Osteoblast (primary cell): ENCODE measurements at regions not wholly inside any gene's neighbourhood (a gene's known extent, or its start where the extent isn't known, plus 50 kb on each side); places are given as distances from the start of the nearest gene placed in this dataset.

Experiments used
- DNase-seq: peaks from one replicate; pipeline ENCODE4 v3.0.0; 2011; ENCODE audit warnings: low spot score, mixed read lengths; ENCODE audit not compliant: insufficient read length; ENCODE audit errors: missing footprints
- H2AFZ ChIP-seq: 2 replicates; pipeline ENCODE4 v1.6.0; 2011; ENCODE audit warnings: mild to moderate bottlenecking, low read length
- H3K27ac ChIP-seq: 2 replicates; pipeline ENCODE4 v1.5.1; 2011; ENCODE audit warnings: mild to moderate bottlenecking, low read depth, low read length, moderate library complexity
- H3K27me3 ChIP-seq: 2 replicates; pipeline ENCODE4 v1.6.0; 2012; ENCODE audit warnings: mild to moderate bottlenecking, control low read depth, inconsistent platforms, low read length, moderate library complexity; ENCODE audit not compliant: insufficient read depth
- H3K36me3 ChIP-seq: 2 replicates; pipeline ENCODE4 v1.5.1; 2011; ENCODE audit warnings: mild to moderate bottlenecking, low read length, control low read depth, moderate library complexity; ENCODE audit not compliant: insufficient read depth
- H3K4me1 ChIP-seq: 2 replicates; pipeline ENCODE4 v1.5.1; 2011; ENCODE audit warnings: mild to moderate bottlenecking, low read length, control low read depth, moderate library complexity; ENCODE audit not compliant: insufficient read depth
- H3K4me2 ChIP-seq: 2 replicates; pipeline ENCODE4 v1.6.0; 2011; ENCODE audit warnings: mild to moderate bottlenecking, low read length; ENCODE audit not compliant: insufficient read depth
- H3K4me3 ChIP-seq: fragments of 200-600 bp; sonication (generic); 3 replicates; pipeline ENCODE4 v1.5.1; 2012; ENCODE audit warnings: mild to moderate bottlenecking, low read length, inconsistent platforms; ENCODE audit not compliant: insufficient read depth
- H3K79me2 ChIP-seq: 2 replicates; pipeline ENCODE4 v1.6.0; 2012; ENCODE audit warnings: mild to moderate bottlenecking, low read length, control low read depth, inconsistent platforms; ENCODE audit not compliant: insufficient read depth
- H3K9me3 ChIP-seq: 2 replicates; pipeline ENCODE4 v1.5.1; 2011; ENCODE audit warnings: low read depth, low read length, control low read depth
- H4K20me1 ChIP-seq: 2 replicates; pipeline ENCODE4 v1.6.0; 2012; ENCODE audit warnings: mild to moderate bottlenecking, low read length, control low read depth; ENCODE audit not compliant: insufficient read depth
- CTCF ChIP-seq: IDR thresholded peaks from 2 replicates; pipeline ENCODE4 v1.5.1; 2011; ENCODE audit warnings: mild to moderate bottlenecking, low read depth, low read length, moderate library complexity; ENCODE audit errors: extremely low read depth

DNA sequence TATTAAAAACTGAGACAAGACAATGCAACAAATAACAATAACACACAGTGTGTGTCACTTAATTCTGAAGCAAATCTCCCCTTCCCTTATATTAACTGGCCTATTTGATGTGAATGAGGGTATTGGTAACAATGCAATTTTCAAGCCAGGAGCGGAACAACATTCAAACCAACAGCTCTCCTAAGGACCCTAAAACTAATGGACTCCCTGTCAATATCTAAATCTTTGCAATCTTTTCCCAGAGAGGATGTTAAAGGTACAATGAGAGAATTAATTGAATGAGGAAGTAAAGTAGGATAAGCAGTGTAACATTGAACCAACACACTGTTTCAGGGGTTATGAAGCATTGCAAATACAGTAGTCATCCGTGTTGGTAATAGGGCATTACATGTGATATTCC is 311.7 kb downstream of the HTR1A start:
- no peaks in the 10 kb centered on the region for H4K20me1 ChIP-seq
- H3K4me3 ChIP-seq = no peak overlapping the region
- H3K4me2 ChIP-seq = no peak overlapping the region
- no peaks in the 10 kb centered on the region for H3K36me3 ChIP-seq
- no peaks in the 10 kb centered on the region for H3K4me1 ChIP-seq
- no peaks in the 10 kb centered on the region for H3K27me3 ChIP-seq
- TF ChIP-seq CTCF = no peak
- H2AFZ ChIP-seq = no peak overlapping the region
- no peak overlapping the region for H3K27ac ChIP-seq
- DNase-seq = no peak
- no peaks in the 10 kb centered on the region for H3K9me3 ChIP-seq
- no peaks in the 10 kb centered on the region for H3K79me2 ChIP-seq

GRCh38 chr5:63648376-63648775 is 313.9 kb downstream of the HTR1A start:
- Histone ChIP-seq H2AFZ (no peak overlapping the region), H3K27me3 (no peaks in the 10 kb centered on the region), H4K20me1 (no peaks in the 10 kb centered on the region), H3K4me1 (no peaks in the 10 kb centered on the region), H3K4me3 (no peak overlapping the region), H3K36me3 (no peaks in the 10 kb centered on the region), H3K27ac (no peak overlapping the region), H3K9me3 (no peaks in the 10 kb centered on the region), H3K79me2 (no peaks in the 10 kb centered on the region), H3K4me2 (no peak overlapping the region)
- TF ChIP-seq CTCF = no peak
- DNase-seq = no peak

DNA sequence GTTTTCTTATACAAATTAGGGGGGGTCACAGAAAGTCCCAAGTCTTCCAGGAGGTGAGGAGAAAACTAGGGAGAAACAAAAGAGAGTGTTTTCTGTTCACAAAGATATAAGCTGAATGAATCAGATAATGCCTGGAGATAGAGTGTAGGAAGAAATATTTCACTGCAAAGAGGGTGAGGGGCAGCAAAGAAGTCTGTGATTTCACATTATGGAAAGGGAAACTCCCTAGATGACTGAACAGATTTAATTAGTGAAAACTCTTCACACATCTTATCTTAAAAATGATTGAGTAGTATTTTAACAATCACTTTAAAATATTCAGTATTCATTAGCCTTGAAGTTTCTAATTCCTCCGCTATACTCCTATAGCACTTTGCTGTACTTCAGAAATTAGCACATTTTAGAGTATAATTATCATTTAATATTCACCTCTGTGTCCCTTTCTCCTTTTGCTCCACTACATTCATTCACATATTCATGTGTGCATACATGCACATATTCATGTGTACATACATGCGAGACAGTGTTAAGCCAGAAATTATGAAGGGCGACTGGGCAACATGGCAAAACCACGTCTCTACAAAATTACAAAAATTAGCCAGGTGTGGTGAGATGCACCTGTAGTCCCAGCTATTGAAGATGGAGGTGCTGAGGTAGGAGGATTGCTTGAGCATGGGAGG is 332.2 kb downstream of the HTR1A start:
- Histone ChIP-seq H4K20me1 (no peaks in the 10 kb centered on the region), H3K36me3 (no peaks in the 10 kb centered on the region), H2AFZ (no peak overlapping the region), H3K27me3 (no peaks in the 10 kb centered on the region), H3K27ac (no peak overlapping the region), H3K4me1 (no peaks in the 10 kb centered on the region), H3K4me3 (no peak overlapping the region), H3K9me3 (no peaks in the 10 kb centered on the region), H3K79me2 (no peaks in the 10 kb centered on the region), H3K4me2 (no peak overlapping the region)
- DNase-seq = no peak
- TF ChIP-seq CTCF = no peak

GRCh38 chr5:63613442-63613841 is 348.8 kb downstream of the HTR1A start:
- H3K36me3 ChIP-seq = no peaks in the 10 kb centered on the region
- DNase-seq = no peak
- H4K20me1 ChIP-seq = no peaks in the 10 kb centered on the region
- no peaks in the 10 kb centered on the region for H3K27me3 ChIP-seq
- H3K4me1 ChIP-seq = no peaks in the 10 kb centered on the region
- no peak overlapping the region for H3K4me3 ChIP-seq
- H3K9me3 ChIP-seq = no peaks in the 10 kb centered on the region
- TF ChIP-seq CTCF = no peak
- no peaks in the 10 kb centered on the region for H3K79me2 ChIP-seq
- H3K4me2 ChIP-seq = no peak overlapping the region
- H3K27ac ChIP-seq = no peak overlapping the region
- H2AFZ ChIP-seq = no peak overlapping the region
